Activated CD8-positive, alpha-beta T cell treated with anti-CD3 and anti-CD28 coated beads, Interleukin-2, amount 10 ng/mL, durations not matched to agents 7 days and 5 days (primary cell): ENCODE measurements at regions not wholly inside any gene's neighbourhood (a gene's known extent, or its start where the extent isn't known, plus 50 kb on each side); places are given as distances from the start of the nearest gene placed in this dataset.

Experiments used
- ATAC-seq: fragments of 150-1000 bp; cut with Tn5 transposase; one replicate; pipeline ENCODE4 v1.10.0; 2021; ENCODE audit warnings: moderate library complexity
- CTCF ChIA-PET: fragments of 350-600 bp; sonication (Branson Sonifier 250); formaldehyde crosslinking; loops from one replicate; lab custom pipeline; 2021; ENCODE audit warnings: antibody characterized with exemption; lab: Charles Lee
- POLR2A ChIA-PET: fragments of 350-600 bp; sonication (Branson Sonifier 250); formaldehyde crosslinking; loops from one replicate; lab custom pipeline; 2021; ENCODE audit warnings: antibody characterized with exemption; lab: Charles Lee
- DNase-seq: peaks from one replicate; pipeline ENCODE4 v3.0.0-alpha.2; 2020
- H3K27ac Mint-ChIP-seq: one replicate; pipeline ENCODE4 v1.8.0; 2021; ENCODE audit warnings: mild to moderate bottlenecking, mixed read lengths
- H3K27me3 Mint-ChIP-seq: one replicate; pipeline ENCODE4 v1.8.0; 2021; ENCODE audit warnings: low read depth, mixed read lengths
- H3K36me3 Mint-ChIP-seq: one replicate; pipeline ENCODE4 v1.8.0; 2021; ENCODE audit warnings: low read depth, mixed read lengths
- H3K4me1 Mint-ChIP-seq: one replicate; pipeline ENCODE4 v1.8.0; 2021; ENCODE audit warnings: low read depth, mixed read lengths
- H3K4me3 Mint-ChIP-seq: one replicate; pipeline ENCODE4 v1.8.0; 2021; ENCODE audit warnings: mild to moderate bottlenecking, mixed read lengths
- H3K9me3 Mint-ChIP-seq: one replicate; pipeline ENCODE4 v1.8.0; 2022; ENCODE audit warnings: mixed read lengths; ENCODE audit not compliant: insufficient read depth

- Mint-ChIP-seq H3K27me3 (no peaks in the 10 kb centered on the region), H3K4me1 (no peaks in the 10 kb centered on the region), H3K4me3 (no peak overlapping the region), H3K27ac (no peak overlapping the region), H3K36me3 (no peaks in the 10 kb centered on the region), H3K9me3 (peaks cover 40% of the 10 kb centered on the region)
- ChIA-PET POLR2A (no interaction called here), CTCF (no interaction called here)
- no peak for ATAC-seq
- DNase-seq = no peak
Measured at GRCh38 chr3:83655083-83655482, 1303.7 kb upstream of the CADM2 start.

- ATAC-seq (no peak), DNase-seq (no peak)
- Mint-ChIP-seq H3K4me1 (no peaks in the 10 kb centered on the region), H3K36me3 (no peaks in the 10 kb centered on the region), H3K27me3 (no peaks in the 10 kb centered on the region), H3K9me3 (peaks cover 23% of the 10 kb centered on the region), H3K4me3 (no peak overlapping the region), H3K27ac (no peak overlapping the region)
- ChIA-PET CTCF (no interaction called here), POLR2A (no interaction called here)
Measured at GRCh38 chr3:83662381-83662960, 1296.3 kb upstream of the CADM2 start.

- Mint-ChIP-seq H3K4me1 (no peaks in the 10 kb centered on the region), H3K27me3 (no peaks in the 10 kb centered on the region), H3K27ac (no peak overlapping the region), H3K9me3 (peaks cover 6% of the 10 kb centered on the region), H3K4me3 (no peak overlapping the region), H3K36me3 (no peaks in the 10 kb centered on the region)
- ATAC-seq = no peak
- no peak for DNase-seq
- ChIA-PET CTCF (no interaction called here), POLR2A (no interaction called here)
Measured at GRCh38 chr3:83670416-83670815, 1288.4 kb upstream of the CADM2 start.

GRCh38 chr3:83683937-83684598, 1274.7 kb upstream of the CADM2 start:
- Mint-ChIP-seq H3K9me3 (no peaks in the 10 kb centered on the region), H3K27ac (no peak overlapping the region), H3K4me1 (no peaks in the 10 kb centered on the region), H3K4me3 (no peak overlapping the region), H3K27me3 (no peaks in the 10 kb centered on the region), H3K36me3 (no peaks in the 10 kb centered on the region)
- POLR2A ChIA-PET = no interaction called here
- DNase-seq (no peak), ATAC-seq (no peak)
- CTCF ChIA-PET = no interaction called here

- Mint-ChIP-seq H3K4me3 (no peak overlapping the region), H3K36me3 (no peaks in the 10 kb centered on the region), H3K9me3 (peaks cover 13% of the 10 kb centered on the region), H3K27me3 (no peaks in the 10 kb centered on the region), H3K4me1 (no peaks in the 10 kb centered on the region), H3K27ac (no peak overlapping the region)
- ChIA-PET POLR2A (no interaction called here), CTCF (no interaction called here)
- no peak for DNase-seq
- ATAC-seq = no peak
Measured at GRCh38 chr3:83706669-83707068, 1252.1 kb upstream of the CADM2 start.

- Mint-ChIP-seq H3K36me3 (no peaks in the 10 kb centered on the region), H3K27ac (no peak overlapping the region), H3K4me3 (no peak overlapping the region), H3K9me3 (peaks cover 8% of the 10 kb centered on the region), H3K27me3 (no peaks in the 10 kb centered on the region), H3K4me1 (no peaks in the 10 kb centered on the region)
- no peak for DNase-seq
- ChIA-PET CTCF (no interaction called here), POLR2A (no interaction called here)
- no peak for ATAC-seq
Measured at GRCh38 chr3:83715307-83715706, 1243.5 kb upstream of the CADM2 start.

GRCh38 chr3:83729576-83729975, 1229.2 kb upstream of the CADM2 start:
- DNase-seq (no peak), ATAC-seq (no peak)
- Mint-ChIP-seq H3K4me3 (no peak overlapping the region), H3K36me3 (no peaks in the 10 kb centered on the region), H3K9me3 (peaks cover 17% of the 10 kb centered on the region), H3K27me3 (no peaks in the 10 kb centered on the region), H3K4me1 (no peaks in the 10 kb centered on the region), H3K27ac (no peak overlapping the region)
- POLR2A ChIA-PET = no interaction called here
- CTCF ChIA-PET = no interaction called here

- Mint-ChIP-seq H3K27me3 (no peaks in the 10 kb centered on the region), H3K4me1 (no peaks in the 10 kb centered on the region), H3K4me3 (no peak overlapping the region), H3K27ac (no peak overlapping the region), H3K9me3 (peaks cover 8% of the 10 kb centered on the region), H3K36me3 (no peaks in the 10 kb centered on the region)
- DNase-seq = no peak
- no peak for ATAC-seq
- ChIA-PET CTCF (no interaction called here), POLR2A (no interaction called here)
Measured at GRCh38 chr3:83734656-83735055, 1224.1 kb upstream of the CADM2 start.

GRCh38 chr3:83738202-83738601, 1220.6 kb upstream of the CADM2 start:
- Mint-ChIP-seq H3K4me1 (no peaks in the 10 kb centered on the region), H3K9me3 (peaks cover 8% of the 10 kb centered on the region), H3K27me3 (no peaks in the 10 kb centered on the region), H3K4me3 (no peak overlapping the region), H3K36me3 (no peaks in the 10 kb centered on the region), H3K27ac (no peak overlapping the region)
- ATAC-seq (no peak), DNase-seq (no peak)
- ChIA-PET CTCF (no interaction called here), POLR2A (no interaction called here)

GRCh38 chr3:83740504-83740903, 1218.3 kb upstream of the CADM2 start:
- H3K36me3 Mint-ChIP-seq = no peaks in the 10 kb centered on the region
- CTCF ChIA-PET = no interaction called here
- no peaks in the 10 kb centered on the region for H3K27me3 Mint-ChIP-seq
- no peak for ATAC-seq
- H3K27ac Mint-ChIP-seq = no peak overlapping the region
- H3K4me3 Mint-ChIP-seq = no peak overlapping the region
- H3K4me1 Mint-ChIP-seq = no peaks in the 10 kb centered on the region
- no peak for DNase-seq
- peaks cover 5% of the 10 kb centered on the region for H3K9me3 Mint-ChIP-seq
- POLR2A ChIA-PET = no interaction called here

- Mint-ChIP-seq H3K9me3 (peaks cover 17% of the 10 kb centered on the region), H3K27ac (no peak overlapping the region), H3K4me3 (no peak overlapping the region), H3K36me3 (no peaks in the 10 kb centered on the region), H3K27me3 (no peaks in the 10 kb centered on the region), H3K4me1 (no peaks in the 10 kb centered on the region)
- POLR2A ChIA-PET = no interaction called here
- ATAC-seq = no peak
- no peak for DNase-seq
- CTCF ChIA-PET = no interaction called here
Measured at GRCh38 chr3:83765956-83766355, 1192.8 kb upstream of the CADM2 start.

- ChIA-PET POLR2A (no interaction called here), CTCF (no interaction called here)
- no peak for DNase-seq
- H3K4me3 Mint-ChIP-seq = no peak overlapping the region
- no peak overlapping the region for H3K27ac Mint-ChIP-seq
- H3K4me1 Mint-ChIP-seq = no peaks in the 10 kb centered on the region
- peaks cover 10% of the 10 kb centered on the region for H3K9me3 Mint-ChIP-seq
- no peak for ATAC-seq
- H3K36me3 Mint-ChIP-seq = no peaks in the 10 kb centered on the region
- H3K27me3 Mint-ChIP-seq = no peaks in the 10 kb centered on the region
Measured at GRCh38 chr3:83769791-83770663, 1188.8 kb upstream of the CADM2 start.
